ENCODE measurements at regions not wholly inside any gene's neighbourhood (a gene's known extent, or its start where the extent isn't known, plus 50 kb on each side); places are given as distances from the start of the nearest gene placed in this dataset.
"Not testable (repeated sequence)": the region's sequence is repeated elsewhere in the genome, so short reads cannot be mapped to it uniquely, and the experiment has no call there.

GRCh38 chr12:93991829-93992461 lies 156.4 kb upstream of the PLXNC1 start:
- 73 to 76% methylated on average over 4 of the region's 4 CpGs for WGBS, 2 donors
- intact Hi-C loops (cut with DNase I; ENCODE audit: low total_unique reads): no loop called here
- no peaks in the 10 kb centered on the region for H3K27me3 ChIP-seq

GRCh38 chr12:93994721-93995120 lies 153.7 kb upstream of the PLXNC1 start:
- H3K4me1 ChIP-seq: peaks cover 4% of the 10 kb centered on the region
- H3K27ac ChIP-seq: no peak overlapping the region
- no peaks in the 10 kb centered on the region for H3K27me3 ChIP-seq
- no peaks in the 10 kb centered on the region for H3K36me3 ChIP-seq (ENCODE audit: low read depth, missing control alignments)
- 44 to 45% methylated on average over 2 of the region's 2 CpGs for WGBS, 2 donors
- intact Hi-C loops (cut with DNase I; ENCODE audit: low total_unique reads): no loop called here
- no peak for TF ChIP-seq POLR2A (IDR thresholded peaks at IDR 0.05)
- no peak for TF ChIP-seq CTCF (IDR thresholded peaks at IDR 0.05)
- H3K4me3 ChIP-seq: no peak overlapping the region
- H3K9me3 ChIP-seq: no peaks in the 10 kb centered on the region
- DNase-seq: no peak

More at GRCh38 chr12:93991829-93992461, 156.4 kb upstream of the PLXNC1 start:
- no peak overlapping the region for H3K4me3 ChIP-seq
- H3K27ac ChIP-seq: no peak overlapping the region
- H3K36me3 ChIP-seq (ENCODE audit: low read depth, missing control alignments): no peaks in the 10 kb centered on the region
- H3K9me3 ChIP-seq: no peaks in the 10 kb centered on the region
- no peak for DNase-seq
- TF ChIP-seq CTCF (IDR thresholded peaks at IDR 0.05): no peak
- TF ChIP-seq POLR2A (IDR thresholded peaks at IDR 0.05): no peak
- peaks cover 4% of the 10 kb centered on the region for H3K4me1 ChIP-seq

- no peak overlapping the region for H3K27ac ChIP-seq
- 77 to 83% methylated on average over 1 of the region's 1 CpG for WGBS, 2 donors
- H3K27me3 ChIP-seq: no peaks in the 10 kb centered on the region
- no peak for TF ChIP-seq CTCF (IDR thresholded peaks at IDR 0.05)
- no peak for DNase-seq
- H3K4me3 ChIP-seq: no peak overlapping the region
- intact Hi-C loops (cut with DNase I; ENCODE audit: low total_unique reads): no loop called here
- no peaks in the 10 kb centered on the region for H3K36me3 ChIP-seq (ENCODE audit: low read depth, missing control alignments)
- H3K4me1 ChIP-seq: peaks cover 2% of the 10 kb centered on the region
- no peaks in the 10 kb centered on the region for H3K9me3 ChIP-seq
Measured at GRCh38 chr12:93996321-93996720, 152.1 kb upstream of the PLXNC1 start.

- H3K36me3 ChIP-seq (ENCODE audit: low read depth, missing control alignments): no peaks in the 10 kb centered on the region
- no peak overlapping the region for H3K4me3 ChIP-seq
- H3K27ac ChIP-seq: no peak overlapping the region
- no peaks in the 10 kb centered on the region for H3K9me3 ChIP-seq
- intact Hi-C loops (cut with DNase I; ENCODE audit: low total_unique reads): no loop called here
- H3K27me3 ChIP-seq: no peaks in the 10 kb centered on the region
- no peak for TF ChIP-seq CTCF (IDR thresholded peaks at IDR 0.05)
- no peak for TF ChIP-seq POLR2A (IDR thresholded peaks at IDR 0.05)
- 39 to 49% methylated on average over 1 of the region's 1 CpG for WGBS, 2 donors
- DNase-seq: no peak
- no peaks in the 10 kb centered on the region for H3K4me1 ChIP-seq
Measured at GRCh38 chr12:94001691-94002090, 146.7 kb upstream of the PLXNC1 start.

- intact Hi-C loops (cut with DNase I; ENCODE audit: low total_unique reads): not testable (repeated sequence)
Measured at GRCh38 chr12:94002925-94003324, 145.5 kb upstream of the PLXNC1 start.

GRCh38 chr12:94007833-94008232 lies 140.5 kb upstream of the PLXNC1 start:
- H3K27ac ChIP-seq; H3K4me1 ChIP-seq; H3K9me3 ChIP-seq; H3K36me3 ChIP-seq (ENCODE audit: low read depth, missing control alignments); DNase-seq; intact Hi-C loops (cut with DNase I; ENCODE audit: low total_unique reads); H3K27me3 ChIP-seq; H3K4me3 ChIP-seq: not testable (repeated sequence)
- WGBS, 2 donors: 75 to 90% methylated on average over 4 to 6 of the region's 6 CpGs

More at GRCh38 chr12:94002925-94003324, 145.5 kb upstream of the PLXNC1 start:
- not testable (repeated sequence) for H3K9me3 ChIP-seq; H3K27me3 ChIP-seq; H3K27ac ChIP-seq; DNase-seq; H3K36me3 ChIP-seq (ENCODE audit: low read depth, missing control alignments); H3K4me3 ChIP-seq; H3K4me1 ChIP-seq
- WGBS, 2 donors: 66 to 71% methylated on average over 1 of the region's 1 CpG
